ENCODE measurements at regions not wholly inside any gene's neighbourhood (a gene's known extent, or its start where the extent isn't known, plus 50 kb on each side); places are given as distances from the start of the nearest gene placed in this dataset.

DNA sequence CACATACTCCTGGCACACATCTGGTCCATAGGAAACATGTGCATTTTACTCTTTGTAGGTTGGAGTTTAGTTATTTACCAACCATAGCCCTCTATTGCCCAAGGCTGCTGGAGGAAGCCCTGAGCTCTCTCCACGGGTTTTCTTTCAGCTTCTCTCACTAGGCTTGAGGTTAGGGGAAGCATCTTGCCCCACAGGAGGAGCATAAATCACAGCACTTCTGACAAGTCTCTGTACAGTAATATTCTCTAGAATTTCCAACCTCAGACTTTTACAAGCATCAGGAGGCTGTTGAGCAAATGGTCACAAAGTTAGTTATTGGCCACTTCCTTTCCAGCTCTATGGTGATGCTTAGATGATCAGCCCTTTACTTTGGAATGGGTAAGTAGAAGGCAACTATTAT lies 122.9 kb upstream of the GLI3 start:
- ATAC-seq (no peak), DNase-seq (ENCODE audit: low read depth, low spot score) (no peak)
- no TSS peak for BruUV-seq (replicated peaks)
- Histone ChIP-seq H3K4me3 (replicated peaks in 1 of 2; ENCODE audit: low read depth in 1 of 2, low read length in 2 of 2) (no peak overlapping the region), H2AFZ (ENCODE audit: low read depth, low read length, poor library complexity, severe bottlenecking) (no peak overlapping the region), H3K9me2 (ENCODE audit: insufficient read depth) (no peaks in the 10 kb centered on the region), H3K79me2 (ENCODE audit: insufficient read depth, low read length) (no peaks in the 10 kb centered on the region), H3K36me3 (ENCODE audit: control insufficient read depth in 1 of 2, insufficient read depth in 2 of 2, low read length in 2 of 2) (no peaks in the 10 kb centered on the region), H3K27me3 (ENCODE audit: insufficient read depth, low read length) (no peaks in the 10 kb centered on the region), H3K4me1 (ENCODE audit: control insufficient read depth in 1 of 2, insufficient read depth in 2 of 2, low read length in 2 of 2) (no peaks in the 10 kb centered on the region), H3K9me3 (ENCODE audit: control insufficient read depth in 1 of 2, insufficient read depth in 1 of 2, low read depth in 1 of 2, low read length in 2 of 2) (no peaks in the 10 kb centered on the region; a peak in 1 of 4 replicates), H3K27ac (ENCODE audit: low read depth, low read length) (no peak overlapping the region), H3K4me2 (ENCODE audit: low read length) (no peak overlapping the region), H3K9ac (ENCODE audit: low read length) (no peak overlapping the region), H4K20me1 (ENCODE audit: insufficient read depth) (no peaks in the 10 kb centered on the region)
- no peak for TF ChIP-seq JUND (IDR thresholded peaks at IDR 0.05)
- no peak for TF ChIP-seq SIN3A (IDR thresholded peaks at IDR 0.05; ENCODE audit: low read depth)
- TF ChIP-seq, protein P1, sequence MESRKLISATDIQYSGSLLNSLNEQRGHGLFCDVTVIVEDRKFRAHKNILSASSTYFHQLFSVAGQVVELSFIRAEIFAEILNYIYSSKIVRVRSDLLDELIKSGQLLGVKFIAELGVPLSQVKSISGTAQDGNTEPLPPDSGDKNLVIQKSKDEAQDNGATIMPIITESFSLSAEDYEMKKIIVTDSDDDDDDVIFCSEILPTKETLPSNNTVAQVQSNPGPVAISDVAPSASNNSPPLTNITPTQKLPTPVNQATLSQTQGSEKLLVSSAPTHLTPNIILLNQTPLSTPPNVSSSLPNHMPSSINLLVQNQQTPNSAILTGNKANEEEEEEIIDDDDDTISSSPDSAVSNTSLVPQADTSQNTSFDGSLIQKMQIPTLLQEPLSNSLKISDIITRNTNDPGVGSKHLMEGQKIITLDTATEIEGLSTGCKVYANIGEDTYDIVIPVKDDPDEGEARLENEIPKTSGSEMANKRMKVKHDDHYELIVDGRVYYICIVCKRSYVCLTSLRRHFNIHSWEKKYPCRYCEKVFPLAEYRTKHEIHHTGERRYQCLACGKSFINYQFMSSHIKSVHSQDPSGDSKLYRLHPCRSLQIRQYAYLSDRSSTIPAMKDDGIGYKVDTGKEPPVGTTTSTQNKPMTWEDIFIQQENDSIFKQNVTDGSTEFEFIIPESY (IDR thresholded peaks at IDR 0.05; ENCODE audit: extremely low read depth, insufficient replicate concordance, low read length), result no peak
- TF ChIP-seq ELF1 (IDR thresholded peaks at IDR 0.05; ENCODE audit: borderline replicate concordance, low read depth), result no peak
- TF ChIP-seq EZH2 (IDR thresholded peaks at IDR 0.05), result no peak
- TF ChIP-seq SP1 (IDR thresholded peaks at IDR 0.05; ENCODE audit: low read depth), result no peak
- no peak for TF ChIP-seq FOSL1 (IDR thresholded peaks at IDR 0.05; ENCODE audit: low read depth)
- no peak for TF ChIP-seq YY1 (IDR thresholded peaks at IDR 0.05; ENCODE audit: extremely low read depth, insufficient replicate concordance, low read depth, low read length)
- no peak for TF ChIP-seq POLR2A (IDR thresholded peaks at IDR 0.05; ENCODE audit: borderline replicate concordance, extremely low read depth, insufficient read depth, insufficient read length)
- TF ChIP-seq, protein P2, sequence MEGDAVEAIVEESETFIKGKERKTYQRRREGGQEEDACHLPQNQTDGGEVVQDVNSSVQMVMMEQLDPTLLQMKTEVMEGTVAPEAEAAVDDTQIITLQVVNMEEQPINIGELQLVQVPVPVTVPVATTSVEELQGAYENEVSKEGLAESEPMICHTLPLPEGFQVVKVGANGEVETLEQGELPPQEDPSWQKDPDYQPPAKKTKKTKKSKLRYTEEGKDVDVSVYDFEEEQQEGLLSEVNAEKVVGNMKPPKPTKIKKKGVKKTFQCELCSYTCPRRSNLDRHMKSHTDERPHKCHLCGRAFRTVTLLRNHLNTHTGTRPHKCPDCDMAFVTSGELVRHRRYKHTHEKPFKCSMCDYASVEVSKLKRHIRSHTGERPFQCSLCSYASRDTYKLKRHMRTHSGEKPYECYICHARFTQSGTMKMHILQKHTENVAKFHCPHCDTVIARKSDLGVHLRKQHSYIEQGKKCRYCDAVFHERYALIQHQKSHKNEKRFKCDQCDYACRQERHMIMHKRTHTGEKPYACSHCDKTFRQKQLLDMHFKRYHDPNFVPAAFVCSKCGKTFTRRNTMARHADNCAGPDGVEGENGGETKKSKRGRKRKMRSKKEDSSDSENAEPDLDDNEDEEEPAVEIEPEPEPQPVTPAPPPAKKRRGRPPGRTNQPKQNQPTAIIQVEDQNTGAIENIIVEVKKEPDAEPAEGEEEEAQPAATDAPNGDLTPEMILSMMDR (IDR thresholded peaks at IDR 0.05 in 2 of 3, conservative IDR thresholded peaks at IDR 0.05 in 1 of 3; ENCODE audit: borderline replicate concordance in 1 of 3, insufficient read depth in 1 of 3, low read depth in 2 of 3, low read length in 2 of 3), result no peak
- no peak for TF ChIP-seq EGR1 (IDR thresholded peaks at IDR 0.05; ENCODE audit: low read depth)
- TF ChIP-seq, protein P3, sequence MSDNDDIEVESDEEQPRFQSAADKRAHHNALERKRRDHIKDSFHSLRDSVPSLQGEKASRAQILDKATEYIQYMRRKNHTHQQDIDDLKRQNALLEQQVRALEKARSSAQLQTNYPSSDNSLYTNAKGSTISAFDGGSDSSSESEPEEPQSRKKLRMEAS (IDR thresholded peaks at IDR 0.05), result no peak
- TF ChIP-seq, protein P4, sequence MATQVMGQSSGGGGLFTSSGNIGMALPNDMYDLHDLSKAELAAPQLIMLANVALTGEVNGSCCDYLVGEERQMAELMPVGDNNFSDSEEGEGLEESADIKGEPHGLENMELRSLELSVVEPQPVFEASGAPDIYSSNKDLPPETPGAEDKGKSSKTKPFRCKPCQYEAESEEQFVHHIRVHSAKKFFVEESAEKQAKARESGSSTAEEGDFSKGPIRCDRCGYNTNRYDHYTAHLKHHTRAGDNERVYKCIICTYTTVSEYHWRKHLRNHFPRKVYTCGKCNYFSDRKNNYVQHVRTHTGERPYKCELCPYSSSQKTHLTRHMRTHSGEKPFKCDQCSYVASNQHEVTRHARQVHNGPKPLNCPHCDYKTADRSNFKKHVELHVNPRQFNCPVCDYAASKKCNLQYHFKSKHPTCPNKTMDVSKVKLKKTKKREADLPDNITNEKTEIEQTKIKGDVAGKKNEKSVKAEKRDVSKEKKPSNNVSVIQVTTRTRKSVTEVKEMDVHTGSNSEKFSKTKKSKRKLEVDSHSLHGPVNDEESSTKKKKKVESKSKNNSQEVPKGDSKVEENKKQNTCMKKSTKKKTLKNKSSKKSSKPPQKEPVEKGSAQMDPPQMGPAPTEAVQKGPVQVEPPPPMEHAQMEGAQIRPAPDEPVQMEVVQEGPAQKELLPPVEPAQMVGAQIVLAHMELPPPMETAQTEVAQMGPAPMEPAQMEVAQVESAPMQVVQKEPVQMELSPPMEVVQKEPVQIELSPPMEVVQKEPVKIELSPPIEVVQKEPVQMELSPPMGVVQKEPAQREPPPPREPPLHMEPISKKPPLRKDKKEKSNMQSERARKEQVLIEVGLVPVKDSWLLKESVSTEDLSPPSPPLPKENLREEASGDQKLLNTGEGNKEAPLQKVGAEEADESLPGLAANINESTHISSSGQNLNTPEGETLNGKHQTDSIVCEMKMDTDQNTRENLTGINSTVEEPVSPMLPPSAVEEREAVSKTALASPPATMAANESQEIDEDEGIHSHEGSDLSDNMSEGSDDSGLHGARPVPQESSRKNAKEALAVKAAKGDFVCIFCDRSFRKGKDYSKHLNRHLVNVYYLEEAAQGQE (IDR thresholded peaks at IDR 0.05; ENCODE audit: low read depth), result no peak
- no peak for TF ChIP-seq CBX3 (IDR thresholded peaks at IDR 0.05; ENCODE audit: low read depth)
- TF ChIP-seq, protein P5, sequence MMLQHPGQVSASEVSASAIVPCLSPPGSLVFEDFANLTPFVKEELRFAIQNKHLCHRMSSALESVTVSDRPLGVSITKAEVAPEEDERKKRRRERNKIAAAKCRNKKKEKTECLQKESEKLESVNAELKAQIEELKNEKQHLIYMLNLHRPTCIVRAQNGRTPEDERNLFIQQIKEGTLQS (IDR thresholded peaks at IDR 0.05), result no peak
- no peak for TF ChIP-seq POLR2AphosphoS5 (IDR thresholded peaks at IDR 0.05; ENCODE audit: low read depth, low read length)
- TF ChIP-seq ZNF274 (IDR thresholded peaks at IDR 0.05; ENCODE audit: low read depth, low read length), result no peak
- TF ChIP-seq SRF (IDR thresholded peaks at IDR 0.05; ENCODE audit: low read depth), result no peak
- no peak for TF ChIP-seq TCF7L2 (IDR thresholded peaks at IDR 0.05; ENCODE audit: borderline replicate concordance, extremely low read depth, insufficient read depth, insufficient read length)
- ChIA-PET RAD21 (ENCODE audit: low non-redundant PET in 1 of 2, low total read pairs in 2 of 2, uncharacterized antibody in 2 of 2, unreplicated experiment in 2 of 2) (no interaction called here), CTCF (no interaction called here), POLR2A (no interaction called here)
- intact Hi-C loops (cut with micrococcal nuclease), result no loop called here
